GM12873 (cell line): ENCODE measurements at regions not wholly inside any gene's neighbourhood (a gene's known extent, or its start where the extent isn't known, plus 50 kb on each side); places are given as distances from the start of the nearest gene placed in this dataset.

Experiments
- CTCF ChIP-seq: IDR thresholded peaks from 2 replicates; pipeline ENCODE4 v1.5.1; 2012; ENCODE audit warnings: low read depth, mild to moderate bottlenecking, moderate library complexity, low read length, control low read depth; ENCODE audit not compliant: insufficient read depth; ENCODE audit errors: missing control alignments

GRCh38 chrX:109872021-109872732, 130.7 kb upstream of the TMEM164 start:
- TF ChIP-seq CTCF: no peak

GRCh38 chrX:109873574-109873973, 129.3 kb upstream of the TMEM164 start:
- no peak for TF ChIP-seq CTCF

- TF ChIP-seq CTCF: no peak
These were observed 128.9 kb upstream of the TMEM164 start for GRCh38 chrX:109873983-109874382.

- no peak for TF ChIP-seq CTCF
These were observed 128.4 kb upstream of the TMEM164 start for GRCh38 chrX:109874548-109874947.

GRCh38 chrX:109875831-109876230, 127.1 kb upstream of the TMEM164 start:
- TF ChIP-seq CTCF: no peak

GRCh38 chrX:109878236-109878635, 124.7 kb upstream of the TMEM164 start:
- TF ChIP-seq CTCF: no peak

GRCh38 chrX:109879991-109880390, 122.9 kb upstream of the TMEM164 start:
- no peak for TF ChIP-seq CTCF
